Tibial nerve (tissue), 4 donors: ENCODE measurements at regions not wholly inside any gene's neighbourhood (a gene's known extent, or its start where the extent isn't known, plus 50 kb on each side); places are given as distances from the start of the nearest gene placed in this dataset.

Source experiments
- DNase-seq, 2 donors: peaks; one replicate each; pipeline ENCODE4 v3.0.0-alpha.2; 2019; ENCODE audit warnings: low spot score in 2 of 2
- H3K27ac ChIP-seq, 4 donors: fragments of 200-600 bp; sonication (generic) in 3 of 4; one replicate each; pipeline ENCODE4 v1.5.1; 2017 to 2019; ENCODE audit warnings: mild to moderate bottlenecking in 1 of 4
- H3K27me3 ChIP-seq, 2 donors: fragments of 200-600 bp; sonication (generic) in 1 of 2; one replicate each; pipeline versions ENCODE4 v1.5.1 to v1.6.0; 2017 to 2019
- H3K36me3 ChIP-seq, 3 donors: fragments of 200-600 bp; sonication (generic); one replicate each; pipeline ENCODE4 v1.5.1; 2018 to 2019
- H3K4me1 ChIP-seq, 4 donors: fragments of 200-600 bp; sonication (generic) in 3 of 4; one replicate each; pipeline ENCODE4 v1.5.1; 2017 to 2019
- H3K4me3 ChIP-seq, 4 donors: fragments of 200-600 bp; sonication (generic) in 3 of 4; one replicate each; pipeline ENCODE4 v1.5.1; 2017 to 2019; ENCODE audit warnings: mild to moderate bottlenecking in 1 of 4, moderate library complexity in 1 of 4
- H3K9me3 ChIP-seq, 4 donors: fragments of 200-600 bp; sonication (generic) in 3 of 4; one replicate each; pipeline ENCODE4 v1.5.1; 2017 to 2019
- EP300 ChIP-seq, 2 donors: sonication (generic); formaldehyde crosslinking; IDR thresholded peaks; one replicate each; pipeline ENCODE4 v1.6.1; 2017; ENCODE audit warnings: antibody characterized with exemption in 2 of 2, mild to moderate bottlenecking in 1 of 2
- POLR2A ChIP-seq, 2 donors: fragments of 450-650 bp; IDR thresholded peaks; one replicate each; pipeline ENCODE4 v1.6.1; 2017; ENCODE audit warnings: antibody characterized with exemption in 2 of 2, mild to moderate bottlenecking in 2 of 2, moderate library complexity in 2 of 2
- WGBS, 2 donors: methylation state at CpG; one replicate each; pipeline ENCODE4 v1.1.5; 2018; 5-methylcytosine and 5-hydroxymethylcytosine counted together
- TF ChIP-seq, protein P1 (sequence below), 5 experiments: fragments of 200-600 bp in 3 of 5; fragments of 450-650 bp in 2 of 5; sonication (generic) in 3 of 5; IDR thresholded peaks; one replicate each; pipeline ENCODE4 v1.5.1; 2016 to 2019; ENCODE audit warnings: antibody characterized with exemption in 5 of 5, mild to moderate bottlenecking in 3 of 5, moderate library complexity in 2 of 5

GRCh38 chr5:38207343-38207742, 51.0 kb upstream of the EGFLAM start:
- H3K36me3 ChIP-seq: no peaks in the 10 kb centered on the region
- TF ChIP-seq EP300 (IDR thresholded peaks at IDR 0.05) (no peak), POLR2A (IDR thresholded peaks at IDR 0.05) (no peak)
- TF ChIP-seq, protein P1, sequence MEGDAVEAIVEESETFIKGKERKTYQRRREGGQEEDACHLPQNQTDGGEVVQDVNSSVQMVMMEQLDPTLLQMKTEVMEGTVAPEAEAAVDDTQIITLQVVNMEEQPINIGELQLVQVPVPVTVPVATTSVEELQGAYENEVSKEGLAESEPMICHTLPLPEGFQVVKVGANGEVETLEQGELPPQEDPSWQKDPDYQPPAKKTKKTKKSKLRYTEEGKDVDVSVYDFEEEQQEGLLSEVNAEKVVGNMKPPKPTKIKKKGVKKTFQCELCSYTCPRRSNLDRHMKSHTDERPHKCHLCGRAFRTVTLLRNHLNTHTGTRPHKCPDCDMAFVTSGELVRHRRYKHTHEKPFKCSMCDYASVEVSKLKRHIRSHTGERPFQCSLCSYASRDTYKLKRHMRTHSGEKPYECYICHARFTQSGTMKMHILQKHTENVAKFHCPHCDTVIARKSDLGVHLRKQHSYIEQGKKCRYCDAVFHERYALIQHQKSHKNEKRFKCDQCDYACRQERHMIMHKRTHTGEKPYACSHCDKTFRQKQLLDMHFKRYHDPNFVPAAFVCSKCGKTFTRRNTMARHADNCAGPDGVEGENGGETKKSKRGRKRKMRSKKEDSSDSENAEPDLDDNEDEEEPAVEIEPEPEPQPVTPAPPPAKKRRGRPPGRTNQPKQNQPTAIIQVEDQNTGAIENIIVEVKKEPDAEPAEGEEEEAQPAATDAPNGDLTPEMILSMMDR (IDR thresholded peaks at IDR 0.05): no peak
- H3K9me3 ChIP-seq: no peaks in the 10 kb centered on the region
- DNase-seq: no peak
- no peaks in the 10 kb centered on the region for H3K27me3 ChIP-seq
- no peak overlapping the region for H3K27ac ChIP-seq
- no peak overlapping the region for H3K4me3 ChIP-seq
- no peaks in the 10 kb centered on the region for H3K4me1 ChIP-seq

DNA sequence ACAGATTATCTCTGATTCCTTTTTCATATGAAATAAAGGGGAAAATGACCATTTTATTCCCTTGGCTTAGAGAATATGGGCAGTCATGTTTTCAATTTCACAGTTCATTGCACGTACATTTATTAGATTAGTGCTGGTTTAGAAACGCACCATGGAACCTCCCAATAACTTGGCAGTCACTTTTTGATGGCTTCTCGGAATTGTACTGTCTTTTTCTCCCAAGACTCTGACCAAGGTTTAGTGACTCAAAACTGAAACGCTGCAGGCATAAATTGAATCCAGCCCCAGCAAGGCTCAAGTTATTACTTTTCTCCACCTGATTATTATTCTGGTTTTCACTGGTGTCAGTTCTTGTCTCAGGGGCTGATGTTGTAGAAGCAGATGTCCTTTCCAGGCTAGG, 55.6 kb upstream of the EGFLAM start:
- Histone ChIP-seq H3K4me3 (no peak overlapping the region), H3K9me3 (no peaks in the 10 kb centered on the region), H3K4me1 (no peaks in the 10 kb centered on the region), H3K27ac (no peak overlapping the region), H3K36me3 (no peaks in the 10 kb centered on the region), H3K27me3 (no peaks in the 10 kb centered on the region)
- DNase-seq: no peak
- TF ChIP-seq EP300 (IDR thresholded peaks at IDR 0.05) (no peak), POLR2A (IDR thresholded peaks at IDR 0.05) (no peak)
- TF ChIP-seq, protein P1 (IDR thresholded peaks at IDR 0.05): no peak
- WGBS, 2 donors: 69 to 73% methylated on average over 4 of the region's 4 CpGs

- Histone ChIP-seq H3K4me1 (no peaks in the 10 kb centered on the region), H3K4me3 (no peak overlapping the region), H3K9me3 (no peaks in the 10 kb centered on the region), H3K36me3 (no peaks in the 10 kb centered on the region), H3K27ac (no peak overlapping the region), H3K27me3 (no peaks in the 10 kb centered on the region)
- no peak for DNase-seq
- TF ChIP-seq POLR2A (IDR thresholded peaks at IDR 0.05): no peak
- TF ChIP-seq, protein P1 (IDR thresholded peaks at IDR 0.05): no peak
- no peak for TF ChIP-seq EP300 (IDR thresholded peaks at IDR 0.05)
- 93% methylated on average over 1 of the region's 1 CpG; no CpG with 5 or more reads in 1 of the 2 donors for WGBS, 2 donors
These were observed 57.3 kb upstream of the EGFLAM start for GRCh38 chr5:38200872-38201557.

DNA sequence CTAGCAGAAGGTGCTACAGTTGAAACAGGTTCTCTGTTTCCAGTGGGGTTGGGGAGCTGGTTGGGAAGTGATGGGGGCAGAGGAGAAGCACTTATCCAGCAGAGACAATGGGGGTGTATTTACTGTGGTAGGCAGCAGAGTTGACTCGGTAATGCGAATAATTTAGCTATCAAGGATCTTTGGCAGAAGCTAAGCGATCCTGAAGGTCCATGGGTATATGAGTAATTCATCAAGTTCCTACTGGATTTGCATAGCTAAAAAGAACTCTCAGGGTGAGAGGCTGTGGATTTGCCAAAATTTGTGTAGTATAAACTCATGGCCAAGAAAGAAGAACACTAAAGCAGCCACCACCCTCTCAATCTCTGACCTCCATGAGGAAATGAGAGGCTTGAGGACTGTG, 61.2 kb upstream of the EGFLAM start:
- Histone ChIP-seq H3K36me3 (no peaks in the 10 kb centered on the region), H3K27ac (no peak overlapping the region), H3K27me3 (peaks cover 0 to 6% of the 10 kb centered on the region in 2 donors), H3K9me3 (no peaks in the 10 kb centered on the region), H3K4me1 (peaks cover 0 to 8% (median 0%) of the 10 kb centered on the region in 4 donors), H3K4me3 (no peak overlapping the region)
- no peak for TF ChIP-seq POLR2A (IDR thresholded peaks at IDR 0.05)
- TF ChIP-seq EP300 (IDR thresholded peaks at IDR 0.05): no peak
- TF ChIP-seq, protein P1 (IDR thresholded peaks at IDR 0.05): no peak
- 91 to 92% methylated on average over 3 of the region's 3 CpGs for WGBS, 2 donors
- no peak for DNase-seq

GRCh38 chr5:38193015-38193581, 65.3 kb upstream of the EGFLAM start:
- Histone ChIP-seq H3K27me3 (peaks cover 0 to 6% of the 10 kb centered on the region in 2 donors), H3K4me1 (peaks cover 0 to 8% (median 0%) of the 10 kb centered on the region in 4 donors), H3K36me3 (no peaks in the 10 kb centered on the region), H3K4me3 (no peak overlapping the region), H3K9me3 (no peaks in the 10 kb centered on the region), H3K27ac (no peak overlapping the region)
- peak; percentile 38 to 70 for DNase-seq
- 19 to 20% methylated on average over 13 of the region's 13 CpGs for WGBS, 2 donors
- TF ChIP-seq, protein P1 (IDR thresholded peaks at IDR 0.05): peak; percentile 74 to 82 (median 75)
- TF ChIP-seq EP300 (IDR thresholded peaks at IDR 0.05): no peak
